Activated naive CD8-positive, alpha-beta T cell treated with anti-CD3 and anti-CD28 coated beads for 36 hours (primary cell): ENCODE measurements at regions not wholly inside any gene's neighbourhood (a gene's known extent, or its start where the extent isn't known, plus 50 kb on each side); places are given as distances from the start of the nearest gene placed in this dataset.
"Not testable (repeated sequence)": the region's sequence is repeated elsewhere in the genome, so short reads cannot be mapped to it uniquely, and the experiment has no call there.

Experiments used
- DNase-seq: peaks from one replicate; pipeline ENCODE4 v3.0.0; 2021
- H3K27ac Mint-ChIP-seq: one replicate; pipeline ENCODE4 v1.8.0; 2022; ENCODE audit warnings: mild to moderate bottlenecking, moderate library complexity, mixed read lengths
- H3K27me3 Mint-ChIP-seq: one replicate; pipeline ENCODE4 v1.8.0; 2022; ENCODE audit warnings: mild to moderate bottlenecking, mixed read lengths
- H3K36me3 Mint-ChIP-seq: one replicate; pipeline ENCODE4 v1.8.0; 2021; ENCODE audit warnings: mild to moderate bottlenecking, mixed read lengths
- H3K4me1 Mint-ChIP-seq: one replicate; pipeline ENCODE4 v1.8.0; 2021; ENCODE audit warnings: mixed read lengths
- H3K4me3 Mint-ChIP-seq: one replicate; pipeline ENCODE4 v1.8.0; 2022; ENCODE audit warnings: mild to moderate bottlenecking, moderate library complexity, mixed read lengths
- H3K9me3 Mint-ChIP-seq: one replicate; pipeline ENCODE4 v1.8.0; 2022; ENCODE audit warnings: mixed read lengths

GRCh38 chr9:42385574-42386120, 202.2 kb downstream of the SPATA31A6 start:
- H3K27ac Mint-ChIP-seq, DNase-seq, H3K4me3 Mint-ChIP-seq, H3K27me3 Mint-ChIP-seq, H3K4me1 Mint-ChIP-seq, H3K9me3 Mint-ChIP-seq, H3K36me3 Mint-ChIP-seq: not testable (repeated sequence)

DNA sequence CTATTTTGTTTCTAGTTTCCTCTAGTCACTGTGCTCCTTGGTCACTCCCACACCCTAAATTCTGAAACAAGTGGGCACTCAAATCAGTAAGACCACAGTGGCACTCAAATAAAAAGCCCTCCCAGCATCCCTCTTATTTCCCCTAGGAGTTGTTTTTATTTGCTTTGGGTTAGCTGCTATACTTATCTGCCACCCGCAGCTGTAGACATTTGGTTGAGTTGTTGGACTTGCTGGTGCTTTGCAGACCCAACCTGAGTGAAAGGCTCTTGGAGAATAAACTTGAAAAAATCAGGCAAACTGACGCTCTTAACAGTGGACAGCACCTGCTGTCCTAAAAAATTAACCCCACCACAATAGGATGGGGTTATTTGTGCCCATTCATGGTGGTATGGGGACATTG, 203.0 kb downstream of the SPATA31A6 start:
- Mint-ChIP-seq H3K36me3 (no peaks in the 10 kb centered on the region), H3K27ac (no peak overlapping the region), H3K4me3 (no peak overlapping the region), H3K27me3 (no peaks in the 10 kb centered on the region), H3K4me1 (no peaks in the 10 kb centered on the region), H3K9me3 (peaks cover 2% of the 10 kb centered on the region)
- no peak for DNase-seq

DNA sequence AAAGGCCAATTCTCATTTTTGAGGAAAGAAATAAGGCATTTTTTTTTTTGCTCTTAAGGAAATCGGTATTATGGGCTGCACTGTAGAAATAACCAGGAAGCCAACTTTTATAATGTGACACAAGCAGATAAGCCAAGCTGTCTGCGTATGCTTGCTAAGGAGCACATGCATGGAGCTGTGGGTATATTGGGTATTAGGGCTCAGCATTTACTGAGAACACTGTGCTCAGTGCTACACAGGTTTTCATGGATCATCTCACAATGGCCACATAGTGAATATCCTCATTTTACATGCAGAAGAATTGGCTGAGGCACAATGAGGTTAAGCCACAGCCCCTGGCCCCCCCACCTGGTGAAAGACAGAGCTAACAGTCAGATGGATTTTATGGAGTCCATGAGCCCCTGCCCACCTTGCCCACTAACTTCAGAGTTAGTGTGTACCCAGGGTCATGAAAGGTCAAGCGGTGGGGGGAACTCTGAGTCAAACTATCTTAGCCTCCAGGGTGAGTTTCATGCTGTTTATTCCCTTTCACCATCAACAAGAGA, 204.8 kb downstream of the SPATA31A6 start:
- Mint-ChIP-seq H3K4me3 (no peak overlapping the region), H3K4me1 (no peaks in the 10 kb centered on the region), H3K27ac (no peak overlapping the region), H3K9me3 (peaks cover 2% of the 10 kb centered on the region), H3K36me3 (no peaks in the 10 kb centered on the region), H3K27me3 (no peaks in the 10 kb centered on the region)
- no peak for DNase-seq

DNA sequence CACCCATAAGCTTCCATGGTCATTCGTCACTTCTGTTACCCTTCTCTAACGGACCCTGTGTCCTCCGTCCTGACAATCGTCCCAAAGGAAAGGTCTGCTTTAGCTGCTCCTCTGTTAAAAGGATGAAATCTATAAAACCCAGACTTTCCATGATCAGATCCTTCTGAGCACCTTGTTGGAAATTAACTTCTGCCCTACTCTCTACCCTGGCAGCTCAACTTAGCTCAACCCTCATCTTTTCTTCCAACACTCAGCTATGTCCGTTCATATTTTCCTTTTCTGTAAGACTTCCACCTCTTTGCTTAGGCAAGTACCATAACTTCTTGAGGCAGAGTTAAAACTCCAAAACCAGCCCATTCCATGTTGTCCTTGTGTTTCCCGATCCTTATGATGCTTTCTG, 205.4 kb downstream of the SPATA31A6 start:
- H3K36me3 Mint-ChIP-seq = no peaks in the 10 kb centered on the region
- H3K9me3 Mint-ChIP-seq = peaks cover 2% of the 10 kb centered on the region
- no peak overlapping the region for H3K4me3 Mint-ChIP-seq
- no peak for DNase-seq
- no peak overlapping the region for H3K27ac Mint-ChIP-seq
- no peaks in the 10 kb centered on the region for H3K4me1 Mint-ChIP-seq
- no peaks in the 10 kb centered on the region for H3K27me3 Mint-ChIP-seq

DNA sequence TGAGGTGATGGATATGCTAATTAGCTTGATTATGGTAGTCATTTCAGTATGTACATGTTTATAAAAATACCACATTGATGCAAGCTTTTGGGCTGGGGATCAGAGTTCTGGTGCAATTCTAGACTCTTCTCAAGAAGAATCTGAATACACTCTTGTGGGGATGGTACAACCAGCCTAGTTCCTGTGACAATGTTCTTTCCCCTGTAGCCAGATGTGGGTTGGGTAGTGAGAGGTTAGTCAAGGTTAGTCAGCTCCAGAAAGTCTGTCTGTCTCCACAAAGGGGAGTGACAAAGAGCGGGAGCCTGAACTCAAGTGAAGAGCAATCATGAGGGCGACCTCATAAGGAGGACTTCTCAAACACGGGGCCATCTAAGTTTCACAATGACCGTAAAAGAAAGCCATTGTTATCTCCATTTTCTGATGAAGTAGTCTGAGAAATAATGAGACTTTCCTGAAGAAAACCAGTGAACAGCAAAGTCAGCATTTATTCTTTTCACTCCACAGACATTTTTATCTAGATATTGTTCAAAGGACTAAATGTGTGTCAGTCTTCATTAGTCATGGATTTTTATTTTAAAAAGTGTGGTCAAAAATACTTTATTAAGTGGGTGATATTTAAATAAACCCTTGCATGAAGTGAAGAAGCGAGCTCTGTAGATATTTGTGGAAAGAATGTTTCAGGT, 209.5 kb downstream of the SPATA31A6 start:
- H3K9me3 Mint-ChIP-seq, H3K27ac Mint-ChIP-seq, H3K4me3 Mint-ChIP-seq, DNase-seq, H3K27me3 Mint-ChIP-seq, H3K4me1 Mint-ChIP-seq, H3K36me3 Mint-ChIP-seq: not testable (repeated sequence)

GRCh38 chr9:42396318-42396717, 212.9 kb downstream of the SPATA31A6 start:
- Mint-ChIP-seq H3K4me1 (no peaks in the 10 kb centered on the region), H3K36me3 (no peaks in the 10 kb centered on the region), H3K4me3 (no peak overlapping the region), H3K27me3 (no peaks in the 10 kb centered on the region), H3K9me3 (no peaks in the 10 kb centered on the region), H3K27ac (no peak overlapping the region)
- DNase-seq = no peak

- H3K9me3 Mint-ChIP-seq, H3K27me3 Mint-ChIP-seq, DNase-seq, H3K4me1 Mint-ChIP-seq, H3K4me3 Mint-ChIP-seq, H3K36me3 Mint-ChIP-seq, H3K27ac Mint-ChIP-seq: not testable (repeated sequence)
Observed at GRCh38 chr9:42397336-42397735, 213.9 kb downstream of the SPATA31A6 start.

DNA sequence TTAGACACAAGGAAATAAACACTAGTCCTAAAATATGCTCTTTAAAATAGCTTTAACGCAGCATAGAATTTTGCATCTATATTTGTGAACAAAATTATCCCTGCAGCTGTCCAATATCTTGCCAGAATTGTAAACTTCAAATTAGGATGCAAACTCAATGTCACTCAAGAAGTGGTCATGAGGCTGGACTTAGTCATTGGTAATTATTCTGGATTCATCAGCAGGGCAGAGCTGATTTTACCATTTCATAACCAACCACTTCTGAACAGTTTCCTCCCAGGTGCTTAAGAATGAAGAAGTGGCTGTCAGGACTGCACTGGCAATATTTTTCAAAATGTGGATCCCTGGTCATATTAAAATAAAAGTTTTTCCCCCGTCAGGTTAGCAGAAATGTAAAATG, 219.5 kb downstream of the SPATA31A6 start:
- H3K4me1 Mint-ChIP-seq, H3K9me3 Mint-ChIP-seq, H3K36me3 Mint-ChIP-seq, H3K4me3 Mint-ChIP-seq, H3K27me3 Mint-ChIP-seq, DNase-seq, H3K27ac Mint-ChIP-seq: not testable (repeated sequence)

DNA sequence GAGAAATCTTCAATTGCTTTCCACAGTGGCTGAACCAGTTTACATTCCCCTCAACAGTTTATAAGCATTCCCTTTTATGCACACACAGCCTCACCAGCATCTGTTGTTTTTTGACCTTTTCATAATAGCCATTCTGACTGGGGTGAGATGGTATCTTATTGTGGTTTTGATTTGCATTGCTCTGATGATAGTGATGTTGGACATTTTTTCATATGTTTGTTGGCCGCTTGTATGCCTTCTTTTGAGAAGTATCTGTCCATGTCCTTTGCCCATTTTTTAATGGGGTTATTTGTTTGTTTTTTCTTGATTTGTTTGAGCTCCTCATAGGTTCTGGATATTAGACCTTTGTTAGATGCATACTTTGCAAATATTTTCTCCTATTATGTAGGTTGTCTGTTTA, 226.1 kb downstream of the SPATA31A6 start:
- H3K27ac Mint-ChIP-seq, DNase-seq, H3K4me1 Mint-ChIP-seq, H3K4me3 Mint-ChIP-seq, H3K9me3 Mint-ChIP-seq, H3K36me3 Mint-ChIP-seq, H3K27me3 Mint-ChIP-seq: not testable (repeated sequence)

DNA sequence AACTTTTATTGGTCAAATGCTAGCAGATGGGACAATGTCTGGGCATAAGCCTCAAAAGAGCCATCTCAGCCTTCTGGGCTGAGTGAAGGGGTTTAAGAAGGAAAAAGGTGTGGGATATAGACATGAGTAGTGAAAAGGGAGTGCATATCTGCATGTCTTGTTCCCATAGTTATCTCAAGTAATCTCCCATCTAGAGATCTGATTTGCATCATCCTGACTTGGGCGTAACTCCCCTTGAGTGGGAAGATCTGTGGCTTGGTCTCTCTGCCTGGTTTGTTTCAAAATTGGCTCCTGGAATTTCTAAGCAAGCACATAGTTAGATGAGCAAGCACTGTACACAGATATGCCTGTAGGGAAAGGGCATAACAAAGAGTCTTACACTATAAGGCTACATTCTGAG, 228.9 kb downstream of the SPATA31A6 start:
- DNase-seq, H3K36me3 Mint-ChIP-seq, H3K27ac Mint-ChIP-seq, H3K4me1 Mint-ChIP-seq, H3K9me3 Mint-ChIP-seq, H3K4me3 Mint-ChIP-seq, H3K27me3 Mint-ChIP-seq: not testable (repeated sequence)

DNA sequence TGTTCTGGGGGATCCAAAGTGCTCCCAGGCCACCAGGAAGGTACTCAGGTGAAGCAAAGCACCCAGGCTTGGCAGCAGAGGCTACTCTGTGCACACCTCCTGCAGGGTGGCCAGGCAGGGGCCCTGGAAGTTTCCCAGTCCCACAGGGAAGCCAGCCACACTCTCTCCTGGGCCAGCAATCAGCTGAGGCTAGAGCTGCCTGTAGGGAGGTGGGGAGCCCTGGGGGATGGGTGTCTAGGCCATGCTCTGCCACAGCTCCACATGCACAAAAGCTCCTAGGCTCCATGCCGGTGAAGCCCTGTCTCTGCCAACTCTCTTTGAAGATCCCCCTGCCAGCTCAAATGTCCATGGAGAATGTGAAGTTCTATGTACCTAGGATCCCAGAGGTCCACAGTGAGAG, 231.4 kb downstream of the SPATA31A6 start:
- not testable (repeated sequence) for H3K9me3 Mint-ChIP-seq, H3K27me3 Mint-ChIP-seq, DNase-seq, H3K27ac Mint-ChIP-seq, H3K36me3 Mint-ChIP-seq, H3K4me1 Mint-ChIP-seq, H3K4me3 Mint-ChIP-seq

DNA sequence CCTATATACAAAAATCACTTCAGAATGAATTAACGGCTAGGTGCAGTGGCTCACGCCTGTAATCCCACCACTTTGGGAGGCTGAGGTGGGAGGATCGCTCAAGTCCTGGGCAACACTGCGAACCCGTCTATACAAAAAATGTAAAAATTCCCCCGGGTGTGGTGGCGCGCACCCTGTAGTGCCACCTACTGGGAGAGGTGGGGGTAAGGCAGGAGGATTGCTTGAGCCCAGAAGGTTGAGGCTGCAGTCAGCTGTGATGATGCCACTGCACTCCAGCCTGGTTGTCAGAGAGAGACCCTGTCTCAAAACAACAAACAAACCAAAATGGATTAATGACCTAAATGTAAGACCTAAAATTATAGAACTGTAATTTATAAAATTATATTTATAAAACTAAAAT, 236.2 kb downstream of the SPATA31A6 start:
- not testable (repeated sequence) for H3K4me1 Mint-ChIP-seq, H3K27ac Mint-ChIP-seq, H3K9me3 Mint-ChIP-seq, H3K36me3 Mint-ChIP-seq, H3K27me3 Mint-ChIP-seq, H3K4me3 Mint-ChIP-seq, DNase-seq

DNA sequence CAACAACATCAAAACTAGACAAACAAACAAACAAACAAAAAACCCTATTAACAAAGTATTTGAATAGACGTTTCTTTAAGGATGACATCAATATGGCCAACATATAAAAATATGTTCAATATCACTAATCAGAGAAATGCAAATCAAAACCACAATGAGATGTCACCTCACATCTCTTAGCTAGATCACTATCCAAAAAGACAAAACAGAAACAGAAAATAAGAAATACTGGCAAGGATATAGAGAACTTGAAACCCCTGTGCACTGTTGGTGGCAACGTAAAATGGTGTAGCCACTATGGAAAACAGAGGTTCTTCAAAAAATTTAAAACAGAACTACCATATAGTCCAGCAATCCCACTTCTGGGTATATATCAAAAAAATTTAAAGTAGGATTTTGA, 236.9 kb downstream of the SPATA31A6 start:
- not testable (repeated sequence) for H3K36me3 Mint-ChIP-seq, H3K27ac Mint-ChIP-seq, H3K4me3 Mint-ChIP-seq, H3K27me3 Mint-ChIP-seq, H3K9me3 Mint-ChIP-seq, DNase-seq, H3K4me1 Mint-ChIP-seq

GRCh38 chr9:42421630-42422029, 238.2 kb downstream of the SPATA31A6 start:
- not testable (repeated sequence) for DNase-seq, H3K4me3 Mint-ChIP-seq, H3K4me1 Mint-ChIP-seq, H3K36me3 Mint-ChIP-seq, H3K9me3 Mint-ChIP-seq, H3K27me3 Mint-ChIP-seq, H3K27ac Mint-ChIP-seq

DNA sequence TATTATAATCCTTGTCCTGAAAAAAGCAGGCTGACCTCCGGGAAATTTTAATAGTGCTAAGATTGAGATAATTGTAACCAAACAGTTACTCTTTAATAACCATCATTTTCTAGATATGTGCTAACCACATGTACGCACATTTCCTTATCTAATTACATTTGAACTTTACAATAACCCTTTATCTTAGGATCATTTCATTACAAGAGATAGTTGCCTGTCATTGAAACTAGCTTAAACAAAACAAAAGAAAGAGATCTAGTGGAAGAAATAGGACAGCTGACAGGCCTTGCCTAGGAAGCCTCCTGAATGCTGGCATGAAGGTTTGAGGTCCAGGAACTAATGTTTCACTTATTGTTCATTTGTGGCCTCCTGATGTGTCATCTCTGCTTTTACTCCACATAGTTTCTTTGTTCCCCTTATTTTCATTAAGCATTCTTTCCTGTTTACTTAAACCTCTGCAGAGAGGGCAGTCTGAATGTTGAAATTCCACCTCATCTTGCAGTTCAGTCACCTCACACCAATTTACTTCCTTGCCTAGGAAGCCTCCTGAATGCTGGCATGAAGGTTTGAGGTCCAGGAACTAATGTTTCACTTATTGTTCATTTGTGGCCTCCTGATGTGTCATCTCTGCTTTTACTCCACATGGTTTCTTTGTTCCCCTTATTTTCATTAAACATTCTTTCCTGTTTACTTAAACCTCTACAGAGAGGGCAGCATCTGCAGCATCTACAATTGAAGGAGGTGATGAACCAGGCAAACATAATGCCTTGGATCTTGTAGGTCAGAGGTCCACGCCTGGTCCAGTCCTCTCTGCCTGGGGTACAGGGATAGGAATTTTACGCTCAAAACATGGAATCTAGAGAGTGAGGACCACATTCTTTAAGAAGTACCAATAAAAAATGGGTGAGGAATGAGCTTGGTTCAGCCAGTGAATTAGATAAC, 247.5 kb downstream of the SPATA31A6 start:
- DNase-seq, H3K4me3 Mint-ChIP-seq, H3K27ac Mint-ChIP-seq, H3K27me3 Mint-ChIP-seq, H3K36me3 Mint-ChIP-seq, H3K9me3 Mint-ChIP-seq, H3K4me1 Mint-ChIP-seq: not testable (repeated sequence)
